AG04449 (cell line): ENCODE measurements at regions not wholly inside any gene's neighbourhood (a gene's known extent, or its start where the extent isn't known, plus 50 kb on each side); places are given as distances from the start of the nearest gene placed in this dataset.
"Not testable (repeated sequence)": the region's sequence is repeated elsewhere in the genome, so short reads cannot be mapped to it uniquely, and the experiment has no call there.

Experiments
- CTCF ChIA-PET: fragments of 350-600 bp; formaldehyde crosslinking; extraction: SDS; loops from one replicate; lab custom pipeline; 2021; ENCODE audit warnings: antibody characterized with exemption; lab: Yijun Ruan, JAX
- POLR2A ChIA-PET: fragments of 400-600, 350-600 bp; formaldehyde crosslinking; extraction: SDS; loops from one replicate; lab custom pipeline; 2020; ENCODE audit warnings: antibody characterized with exemption, inconsistent platforms; lab: Yijun Ruan, JAX
- DNase-seq: peaks from one replicate; pipeline ENCODE4 v3.0.0-alpha.2; 2010; ENCODE audit warnings: low read depth, low spot score
- H3K4me3 ChIP-seq: 2 replicates; pipeline ENCODE4 v1.5.1; 2011; ENCODE audit warnings: low read depth, mild to moderate bottlenecking, control low read depth, low read length
- TF ChIP-seq, protein P1 (sequence below): IDR thresholded peaks from one replicate; pipeline ENCODE4 v1.5.1; 2011; ENCODE audit warnings: mild to moderate bottlenecking, moderate library complexity, low read length, control low read depth, inconsistent platforms; ENCODE audit not compliant: insufficient read depth; ENCODE audit errors: missing control alignments

DNA sequence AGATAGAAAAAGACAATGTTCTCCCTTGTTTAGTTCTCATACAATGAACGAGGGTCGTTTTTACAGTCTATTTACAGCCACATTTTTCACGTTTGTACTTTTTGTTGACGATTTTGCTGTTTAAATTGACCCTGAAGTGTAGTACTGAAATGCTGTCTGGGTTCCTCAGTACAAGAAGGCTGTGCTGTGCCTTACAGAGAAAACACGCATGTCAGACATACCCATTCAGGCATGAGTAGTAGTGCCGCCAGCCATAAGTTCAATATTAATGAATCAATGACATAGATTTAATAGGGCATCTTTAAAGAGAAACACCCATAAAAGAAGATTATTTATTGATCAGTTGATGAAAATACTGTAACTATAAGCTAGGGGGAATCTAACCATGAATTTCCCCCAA is 459.8 kb upstream of the EPHA5 start:
- CTCF ChIA-PET, result no interaction called here
- TF ChIP-seq, protein P1, sequence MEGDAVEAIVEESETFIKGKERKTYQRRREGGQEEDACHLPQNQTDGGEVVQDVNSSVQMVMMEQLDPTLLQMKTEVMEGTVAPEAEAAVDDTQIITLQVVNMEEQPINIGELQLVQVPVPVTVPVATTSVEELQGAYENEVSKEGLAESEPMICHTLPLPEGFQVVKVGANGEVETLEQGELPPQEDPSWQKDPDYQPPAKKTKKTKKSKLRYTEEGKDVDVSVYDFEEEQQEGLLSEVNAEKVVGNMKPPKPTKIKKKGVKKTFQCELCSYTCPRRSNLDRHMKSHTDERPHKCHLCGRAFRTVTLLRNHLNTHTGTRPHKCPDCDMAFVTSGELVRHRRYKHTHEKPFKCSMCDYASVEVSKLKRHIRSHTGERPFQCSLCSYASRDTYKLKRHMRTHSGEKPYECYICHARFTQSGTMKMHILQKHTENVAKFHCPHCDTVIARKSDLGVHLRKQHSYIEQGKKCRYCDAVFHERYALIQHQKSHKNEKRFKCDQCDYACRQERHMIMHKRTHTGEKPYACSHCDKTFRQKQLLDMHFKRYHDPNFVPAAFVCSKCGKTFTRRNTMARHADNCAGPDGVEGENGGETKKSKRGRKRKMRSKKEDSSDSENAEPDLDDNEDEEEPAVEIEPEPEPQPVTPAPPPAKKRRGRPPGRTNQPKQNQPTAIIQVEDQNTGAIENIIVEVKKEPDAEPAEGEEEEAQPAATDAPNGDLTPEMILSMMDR, result no peak
- no peak for DNase-seq
- POLR2A ChIA-PET, result no interaction called here
- H3K4me3 ChIP-seq, result no peak overlapping the region

DNA sequence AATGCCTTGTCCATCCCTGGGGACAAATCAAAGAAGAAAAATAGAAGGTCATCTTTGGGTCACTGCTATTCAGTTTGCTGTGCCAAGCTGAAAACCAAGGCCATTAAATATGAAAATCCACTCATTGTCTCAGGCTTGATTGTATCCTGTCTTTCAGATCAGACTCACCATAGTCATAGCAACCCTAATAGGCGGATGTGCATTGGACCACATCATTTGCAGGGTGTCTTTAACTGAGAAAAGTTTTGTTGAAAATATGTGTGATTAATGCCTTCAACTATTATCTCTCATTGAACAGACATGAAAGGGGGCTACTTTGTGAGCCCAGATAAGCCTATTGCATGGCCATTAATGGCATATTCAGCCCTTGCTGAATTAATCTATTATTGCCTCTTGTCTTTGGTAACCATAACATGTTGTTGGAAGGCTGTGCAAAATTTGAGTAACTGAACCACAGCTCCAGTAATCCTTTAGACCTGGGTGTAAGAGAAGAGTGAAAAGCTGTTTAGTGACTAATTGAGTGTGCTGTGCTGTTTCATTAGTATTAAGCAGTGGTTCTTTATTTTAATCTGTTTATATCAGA is 453.6 kb upstream of the EPHA5 start:
- no peak overlapping the region for H3K4me3 ChIP-seq
- ChIA-PET POLR2A (no interaction called here), CTCF (no interaction called here)
- TF ChIP-seq, protein P1, result no peak
- no peak for DNase-seq

DNA sequence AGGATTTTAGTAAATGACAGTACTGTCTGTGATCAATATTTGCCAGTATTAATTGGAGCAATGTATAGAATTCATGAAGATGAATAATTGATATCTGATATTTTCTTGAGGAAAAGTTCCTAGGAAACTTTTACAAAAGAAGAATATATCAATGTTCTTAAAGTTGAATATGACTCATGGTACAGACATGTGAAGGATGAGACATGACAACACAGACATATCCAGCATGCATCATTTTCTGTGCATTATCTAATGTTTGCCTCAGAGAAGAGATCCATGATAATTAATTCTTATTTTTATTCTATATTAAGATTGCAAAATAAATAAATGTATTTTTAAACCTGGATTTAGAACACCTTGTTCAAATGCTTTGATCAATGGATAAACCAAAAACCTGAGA is 452.9 kb upstream of the EPHA5 start:
- no peak overlapping the region for H3K4me3 ChIP-seq
- CTCF ChIA-PET, result no interaction called here
- DNase-seq, result no peak
- TF ChIP-seq, protein P1, result no peak
- POLR2A ChIA-PET, result no interaction called here

DNA sequence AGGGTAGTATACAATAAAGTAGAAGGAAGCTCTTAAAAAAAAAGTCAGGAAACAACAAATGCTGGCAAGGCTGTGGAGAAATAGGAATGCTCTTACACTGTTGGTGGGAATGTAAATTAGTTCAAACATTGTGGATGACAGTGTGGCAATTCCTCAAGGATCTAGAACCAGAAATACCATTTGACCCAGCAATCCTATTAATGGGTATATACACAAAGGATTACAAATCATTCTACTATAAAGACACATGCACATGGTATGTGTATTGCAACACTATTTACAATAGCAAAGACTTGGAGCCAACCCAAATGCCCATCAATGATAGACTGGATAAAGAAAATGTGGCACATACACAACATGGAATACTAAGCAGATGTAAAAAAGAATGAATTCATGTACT is 444.9 kb upstream of the EPHA5 start:
- H3K4me3 ChIP-seq, CTCF ChIA-PET, POLR2A ChIA-PET, DNase-seq: not testable (repeated sequence)

DNA sequence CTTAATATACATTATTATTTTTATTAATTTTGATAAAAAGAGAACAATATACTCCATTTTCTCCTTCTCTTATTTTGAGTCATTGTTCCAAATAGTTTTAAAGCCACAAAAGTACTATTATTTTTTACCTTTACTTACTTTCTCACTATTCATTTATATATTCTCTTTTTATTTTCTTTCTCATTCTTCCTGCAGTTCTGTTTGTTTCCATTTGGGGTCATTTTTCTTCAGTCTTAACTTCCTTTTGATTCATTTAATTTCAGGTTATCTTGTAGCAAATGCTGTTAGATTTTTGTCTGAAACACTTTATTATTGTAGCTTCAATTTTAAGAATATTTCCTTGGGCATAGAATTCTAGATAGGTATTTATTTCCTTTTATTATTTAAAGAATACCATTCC is 438.6 kb upstream of the EPHA5 start:
- H3K4me3 ChIP-seq, result no peak overlapping the region
- ChIA-PET CTCF (no interaction called here), POLR2A (no interaction called here)
- TF ChIP-seq, protein P1, result no peak
- no peak for DNase-seq

DNA sequence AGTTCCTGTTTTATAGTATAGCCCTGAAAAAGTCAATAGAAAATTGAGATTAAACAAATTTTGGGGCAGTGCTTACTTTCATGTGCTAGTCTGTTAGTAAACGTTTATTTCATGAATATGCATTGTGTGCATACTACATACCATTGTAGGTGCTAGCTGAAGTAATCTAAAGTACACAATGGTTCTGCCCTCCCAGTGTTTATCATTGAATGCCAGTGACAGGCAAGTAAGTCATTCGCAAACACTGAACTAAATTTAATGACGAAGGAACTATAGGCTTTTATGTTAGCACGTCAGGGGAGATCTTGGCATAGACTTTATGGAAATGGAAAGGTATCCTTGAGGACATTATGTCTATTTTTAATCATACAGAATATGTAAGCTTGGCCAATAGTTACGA is 426.9 kb upstream of the EPHA5 start:
- no peak for DNase-seq
- ChIA-PET CTCF (no interaction called here), POLR2A (no interaction called here)
- TF ChIP-seq, protein P1, result no peak
- H3K4me3 ChIP-seq, result no peak overlapping the region

DNA sequence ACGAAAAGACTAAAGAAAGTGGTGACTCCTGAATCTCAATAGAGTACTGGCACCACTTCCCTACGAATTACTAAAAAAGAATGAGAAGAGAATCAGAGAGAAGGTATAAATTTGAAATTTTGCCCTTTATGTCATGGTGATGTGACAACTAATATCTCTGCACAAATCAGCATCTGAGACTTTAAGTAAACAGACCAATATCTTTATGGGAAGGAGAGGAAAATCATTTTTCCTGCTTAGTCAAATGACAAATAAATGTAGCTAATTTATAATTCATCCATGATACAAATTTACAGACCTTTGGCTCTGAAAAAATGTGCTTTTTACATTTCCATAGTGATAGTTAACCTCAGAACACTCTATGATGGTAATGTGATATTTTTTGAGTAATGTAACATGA is 424.8 kb upstream of the EPHA5 start:
- H3K4me3 ChIP-seq, result no peak overlapping the region
- DNase-seq, result no peak
- ChIA-PET POLR2A (no interaction called here), CTCF (no interaction called here)
- TF ChIP-seq, protein P1, result no peak
